HepG2 (cell line): ENCODE measurements at regions not wholly inside any gene's neighbourhood (a gene's known extent, or its start where the extent isn't known, plus 50 kb on each side); places are given as distances from the start of the nearest gene placed in this dataset.

ENCODE experiments used
- HNF1A ChIP-seq, 2 experiments: sonication (generic) in 1 of 2; formaldehyde crosslinking in 1 of 2; IDR thresholded peaks; 2 replicates each; pipeline versions ENCODE4 v1.4.0 to v1.6.1; 2016 to 2020; ENCODE audit warnings: borderline replicate concordance in 1 of 2, low read depth in 1 of 2, mild to moderate bottlenecking in 1 of 2, missing genetic modification reagents in 1 of 2
- MIXL1 ChIP-seq: IDR thresholded peaks from 2 replicates; pipeline ENCODE4 v1.6.1; 2016
- MYNN ChIP-seq: sonication (generic); formaldehyde crosslinking; IDR thresholded peaks from 2 replicates; pipeline ENCODE4 v1.4.0; 2020; ENCODE audit warnings: mild to moderate bottlenecking, low read depth, missing genetic modification reagents
- ZBTB39 ChIP-seq: sonication (generic); formaldehyde crosslinking; IDR thresholded peaks from 2 replicates; pipeline ENCODE4 v1.5.0; 2020; ENCODE audit warnings: missing genetic modification reagents
- ZFP1 ChIP-seq: IDR thresholded peaks from 2 replicates; pipeline ENCODE4 v1.6.1; 2016
- ZHX2 ChIP-seq, 2 experiments: sonication (generic) in 1 of 2; formaldehyde crosslinking in 1 of 2; IDR thresholded peaks; 2 replicates each; pipeline versions ENCODE4 v1.6.1 to v1.9.0; 2014 to 2022; ENCODE audit warnings: antibody characterized with exemption in 1 of 2, borderline replicate concordance in 1 of 2, inconsistent platforms in 1 of 2, low read depth in 1 of 2, missing genetic modification reagents in 1 of 2
- ZNF276 ChIP-seq: sonication (generic); formaldehyde crosslinking; IDR thresholded peaks from 2 replicates; pipeline ENCODE4 v1.4.0; 2020; ENCODE audit warnings: mild to moderate bottlenecking, low read depth, missing genetic modification reagents
- ZNF780A ChIP-seq: sonication (generic); formaldehyde crosslinking; IDR thresholded peaks from 2 replicates; pipeline ENCODE4 v1.8.0; 2022; ENCODE audit warnings: mild to moderate bottlenecking, missing genetic modification reagents, moderate library complexity

GRCh38 chr20:50389808-50390684, 120.1 kb upstream of the PTPN1 start (continued):
- peak; percentile 19; the same call in 1 of the 2 replicates for TF ChIP-seq ZNF276 (CRISPR knock-in tag)
- peak; percentile 95 for TF ChIP-seq MIXL1
- TF ChIP-seq ZHX2 (IDR thresholded peaks at IDR 0.05; ENCODE audit: low read depth): peak; percentile 72
- peak; percentile 15; the same call in 1 of the 2 replicates for TF ChIP-seq ZHX2 (CRISPR knock-in tag; IDR thresholded peaks at IDR 0.05; ENCODE audit: borderline replicate concordance)
- TF ChIP-seq HNF1A (IDR thresholded peaks at IDR 0.05; ENCODE audit: low read depth): peak; percentile 74; the same call in 1 of the 2 replicates
- TF ChIP-seq HNF1A (CRISPR knock-in tag; IDR thresholded peaks at IDR 0.05; ENCODE audit: borderline replicate concordance): peak; percentile 94
- TF ChIP-seq MYNN (CRISPR knock-in tag): no peak; the same call in 1 of the 2 replicates
- peak; percentile 64; the same call in 1 of the 2 replicates for TF ChIP-seq ZBTB39 (CRISPR knock-in tag)
- no peak for TF ChIP-seq ZNF780A (CRISPR knock-in tag)
- TF ChIP-seq ZFP1 (CRISPR knock-in tag): peak; percentile 75; the same call in 1 of the 2 replicates
